ENCODE measurements at regions not wholly inside any gene's neighbourhood (a gene's known extent, or its start where the extent isn't known, plus 50 kb on each side); places are given as distances from the start of the nearest gene placed in this dataset.

- TF ChIP-seq CREB5 (CRISPR knock-in tag; IDR thresholded peaks at IDR 0.05; ENCODE audit: low read depth) (no peak), CSRNP3 (CRISPR knock-in tag; IDR thresholded peaks at IDR 0.05) (no peak), BACH2 (CRISPR knock-in tag; IDR thresholded peaks at IDR 0.05; ENCODE audit: borderline replicate concordance) (no peak), ZFP3 (CRISPR knock-in tag; IDR thresholded peaks at IDR 0.05) (no peak), TOX (CRISPR knock-in tag; IDR thresholded peaks at IDR 0.05; ENCODE audit: borderline replicate concordance) (no peak)
Observed at GRCh38 chr11:16611926-16612565, 126.4 kb upstream of the C11orf58 start (continued).

GRCh38 chr11:16611401-16611921, 127.0 kb upstream of the C11orf58 start:
- TF ChIP-seq GLIS3 (CRISPR knock-in tag; IDR thresholded peaks at IDR 0.05) (no peak), PATZ1 (CRISPR knock-in tag; IDR thresholded peaks at IDR 0.05; ENCODE audit: borderline replicate concordance) (no peak), POU6F1 (CRISPR knock-in tag; IDR thresholded peaks at IDR 0.05; ENCODE audit: borderline replicate concordance, low read depth) (no peak), ZNF565 (CRISPR knock-in tag; conservative IDR thresholded peaks at IDR 0.05; ENCODE audit: low read depth) (no peak), ZFP3 (CRISPR knock-in tag; IDR thresholded peaks at IDR 0.05) (no peak), RARB (CRISPR knock-in tag; IDR thresholded peaks at IDR 0.05) (no peak), SNAI2 (CRISPR knock-in tag; IDR thresholded peaks at IDR 0.05) (no peak), ESRRG (CRISPR knock-in tag; IDR thresholded peaks at IDR 0.05) (no peak), ARNTL (CRISPR knock-in tag; IDR thresholded peaks at IDR 0.05; ENCODE audit: borderline replicate concordance, low read depth) (no peak), BACH2 (CRISPR knock-in tag; IDR thresholded peaks at IDR 0.05; ENCODE audit: borderline replicate concordance) (no peak), ZNF70 (CRISPR knock-in tag; IDR thresholded peaks at IDR 0.05) (no peak), ISL1 (CRISPR knock-in tag; IDR thresholded peaks at IDR 0.05) (no peak)
- no peak for ATAC-seq

GRCh38 chr11:16610738-16611388, 127.6 kb upstream of the C11orf58 start:
- ATAC-seq: no peak
- TF ChIP-seq TCF4 (CRISPR knock-in tag; IDR thresholded peaks at IDR 0.05; ENCODE audit: borderline replicate concordance): no peak
- TF ChIP-seq CSDC2 (CRISPR knock-in tag; IDR thresholded peaks at IDR 0.05): no peak
- TF ChIP-seq TOX (CRISPR knock-in tag; IDR thresholded peaks at IDR 0.05; ENCODE audit: borderline replicate concordance): no peak
- TF ChIP-seq ZNF565 (CRISPR knock-in tag; conservative IDR thresholded peaks at IDR 0.05; ENCODE audit: low read depth): no peak
- TF ChIP-seq PATZ1 (CRISPR knock-in tag; IDR thresholded peaks at IDR 0.05; ENCODE audit: borderline replicate concordance): no peak
- no peak for TF ChIP-seq ARNTL (CRISPR knock-in tag; IDR thresholded peaks at IDR 0.05; ENCODE audit: borderline replicate concordance, low read depth)
- TF ChIP-seq ISL1 (CRISPR knock-in tag; IDR thresholded peaks at IDR 0.05): no peak
- no peak for TF ChIP-seq ZNF8 (CRISPR knock-in tag; IDR thresholded peaks at IDR 0.05)
- TF ChIP-seq CREB5 (CRISPR knock-in tag; IDR thresholded peaks at IDR 0.05; ENCODE audit: low read depth): no peak

Measured in SK-N-SH treated with all-trans-retinoic acid at 6 μM for 48 hours (cell line).